Liver (tissue), 8 donors: ENCODE measurements at regions not wholly inside any gene's neighbourhood (a gene's known extent, or its start where the extent isn't known, plus 50 kb on each side); places are given as distances from the start of the nearest gene placed in this dataset.

Experiments
- DNase-seq: peaks from one replicate; pipeline ENCODE4 v3.0.0-alpha.2; 2017; ENCODE audit warnings: low spot score
- H3K27ac ChIP-seq, 2 donors: one replicate each; pipeline ENCODE4 v1.7.0; 2013; ENCODE audit warnings: inconsistent platforms in 2 of 2, low read length in 2 of 2, control low read depth in 1 of 2, low read depth in 1 of 2, mild to moderate bottlenecking in 1 of 2
- H3K27me3 ChIP-seq, 4 donors: one replicate each; pipeline versions ENCODE4 v1.6.1 to v1.7.0; 2013; ENCODE audit warnings: low read length in 3 of 4, inconsistent platforms in 1 of 4, mild to moderate bottlenecking in 1 of 4, moderate library complexity in 1 of 4; ENCODE audit not compliant: control insufficient read depth in 4 of 4, insufficient read depth in 4 of 4
- H3K36me3 ChIP-seq, 4 donors: one replicate each; pipeline versions ENCODE4 v1.6.1 to v1.7.0; 2013; ENCODE audit warnings: low read length in 3 of 4, mild to moderate bottlenecking in 3 of 4, low read depth in 1 of 4, moderate library complexity in 1 of 4; ENCODE audit not compliant: control insufficient read depth in 4 of 4, insufficient read depth in 3 of 4
- H3K4me1 ChIP-seq, 4 donors: one replicate each; pipeline versions ENCODE4 v1.6.1 to v1.7.0; 2013; ENCODE audit warnings: low read length in 3 of 4, mild to moderate bottlenecking in 3 of 4, moderate library complexity in 1 of 4; ENCODE audit not compliant: control insufficient read depth in 4 of 4, insufficient read depth in 4 of 4
- H3K4me3 ChIP-seq, 3 donors: one replicate each; pipeline versions ENCODE4 v1.6.1 to v1.7.0; 2013; ENCODE audit warnings: low read length in 3 of 3, control low read depth in 1 of 3, low read depth in 1 of 3, mild to moderate bottlenecking in 1 of 3
- H3K9ac ChIP-seq, 2 donors: one replicate each; pipeline ENCODE4 v1.7.0; 2013; ENCODE audit warnings: low read length in 2 of 2, mild to moderate bottlenecking in 2 of 2, moderate library complexity in 2 of 2, control low read depth in 1 of 2, low read depth in 1 of 2
- H3K9me3 ChIP-seq, 4 donors: one replicate each; pipeline versions ENCODE4 v1.6.1 to v1.7.0; 2013; ENCODE audit warnings: low read length in 3 of 4; ENCODE audit not compliant: control insufficient read depth in 4 of 4
- CTCF ChIP-seq: fragments of 150-350 bp; IDR thresholded peaks from 2 replicates; pipeline ENCODE4 v1.5.1; 2017; ENCODE audit warnings: improper control_type of control experiment, low read depth, low read length; ENCODE audit not compliant: missing input control
- FOXA1 ChIP-seq: IDR thresholded peaks from 2 replicates; pipeline ENCODE4 v1.6.1; 2016; ENCODE audit warnings: antibody characterized with exemption
- FOXA2 ChIP-seq: IDR thresholded peaks from 2 replicates; pipeline ENCODE4 v1.6.1; 2016; ENCODE audit warnings: antibody characterized with exemption
- GABPA ChIP-seq, 2 donors: IDR thresholded peaks in 1 of 2; conservative IDR thresholded peaks in 1 of 2; 2 replicates each; pipeline ENCODE4 v1.6.1; 2016; ENCODE audit warnings: antibody characterized with exemption in 2 of 2, mild to moderate bottlenecking in 1 of 2, moderate library complexity in 1 of 2
- HNF4G ChIP-seq: IDR thresholded peaks from 2 replicates; pipeline ENCODE4 v1.6.1; 2016; ENCODE audit warnings: antibody characterized with exemption
- JUND ChIP-seq, 2 donors: IDR thresholded peaks; 2 replicates each; pipeline ENCODE4 v1.6.1; 2016; ENCODE audit warnings: antibody characterized with exemption in 2 of 2
- RAD21 ChIP-seq, 2 donors: IDR thresholded peaks; 2 replicates each; pipeline ENCODE4 v1.6.1; 2016; ENCODE audit warnings: antibody characterized with exemption in 2 of 2, mild to moderate bottlenecking in 2 of 2
- RXRA ChIP-seq, 2 donors: IDR thresholded peaks; 2 replicates each; pipeline ENCODE4 v1.6.1; 2017 to 2018; ENCODE audit warnings: antibody characterized with exemption in 2 of 2, mild to moderate bottlenecking in 1 of 2
- SP1 ChIP-seq: IDR thresholded peaks from 2 replicates; pipeline ENCODE4 v1.6.1; 2018; ENCODE audit warnings: antibody characterized with exemption, mild to moderate bottlenecking
- TAF1 ChIP-seq: conservative IDR thresholded peaks from 2 replicates; pipeline ENCODE4 v1.6.1; 2016; ENCODE audit warnings: antibody characterized with exemption, mild to moderate bottlenecking
- ZBTB33 ChIP-seq: IDR thresholded peaks from 2 replicates; pipeline ENCODE4 v1.6.1; 2016; ENCODE audit warnings: antibody characterized with exemption
- WGBS: extraction: QIAGEN DNeasy Blood & Tissue Kit; methylation state at CpG from one replicate; pipeline ENCODE4 v1.1.7; 2013; 5-methylcytosine and 5-hydroxymethylcytosine counted together
- TF ChIP-seq, protein P1 (sequence below): IDR thresholded peaks from 2 replicates; pipeline ENCODE4 v1.6.1; 2016; ENCODE audit warnings: antibody characterized with exemption
- TF ChIP-seq, protein P2 (sequence below): IDR thresholded peaks from 2 replicates; pipeline ENCODE4 v1.6.1; 2016; ENCODE audit warnings: antibody characterized with exemption, mild to moderate bottlenecking
- donor health status: healthy.
- donor health status: healthy.
- donor health status: healthy.
- donor health status: healthy.
- donor health status: healthy.

DNA sequence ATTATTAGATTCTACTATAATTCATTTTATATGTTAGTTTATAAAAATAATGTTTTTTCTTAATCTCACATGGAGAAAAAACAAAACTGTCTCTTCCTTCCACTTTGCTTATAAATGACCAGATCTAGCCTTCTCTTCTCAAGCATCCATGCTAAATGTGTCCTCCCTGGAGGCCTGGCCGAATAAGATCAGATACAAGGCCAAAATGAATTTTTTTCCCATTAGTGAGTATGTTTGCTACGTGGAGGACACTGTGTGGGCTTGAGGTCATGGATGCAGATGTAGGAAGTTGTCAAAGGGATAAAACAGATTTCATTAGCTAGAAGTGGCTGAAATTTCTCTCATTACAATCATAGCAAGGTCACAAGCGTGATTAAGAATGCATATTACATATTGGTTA is 1244.9 kb upstream of the SEL1L start (continued):
- TF ChIP-seq RAD21 (IDR thresholded peaks at IDR 0.05) (no peak), HNF4G (no peak), FOXA1 (no peak), ZBTB33 (no peak), FOXA2 (no peak), GABPA (IDR thresholded peaks at IDR 0.05 in 1 of 2, conservative IDR thresholded peaks at IDR 0.05 in 1 of 2) (no peak)
- TF ChIP-seq, protein P1, sequence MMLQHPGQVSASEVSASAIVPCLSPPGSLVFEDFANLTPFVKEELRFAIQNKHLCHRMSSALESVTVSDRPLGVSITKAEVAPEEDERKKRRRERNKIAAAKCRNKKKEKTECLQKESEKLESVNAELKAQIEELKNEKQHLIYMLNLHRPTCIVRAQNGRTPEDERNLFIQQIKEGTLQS: no peak

GRCh38 chr14:82779301-82779700 is 1245.6 kb upstream of the SEL1L start:
- Histone ChIP-seq H3K9ac (no peak overlapping the region), H3K4me1 (no peaks in the 10 kb centered on the region), H3K9me3 (no peaks in the 10 kb centered on the region), H3K27me3 (no peaks in the 10 kb centered on the region), H3K36me3 (no peaks in the 10 kb centered on the region), H3K27ac (no peak overlapping the region), H3K4me3 (no peak overlapping the region)
- WGBS: 78% methylated on average over 4 of the region's 4 CpGs
- no peak for DNase-seq
- TF ChIP-seq FOXA2 (no peak), FOXA1 (no peak), RAD21 (IDR thresholded peaks at IDR 0.05) (no peak), ZBTB33 (no peak), TAF1 (no peak), CTCF (no peak)

DNA sequence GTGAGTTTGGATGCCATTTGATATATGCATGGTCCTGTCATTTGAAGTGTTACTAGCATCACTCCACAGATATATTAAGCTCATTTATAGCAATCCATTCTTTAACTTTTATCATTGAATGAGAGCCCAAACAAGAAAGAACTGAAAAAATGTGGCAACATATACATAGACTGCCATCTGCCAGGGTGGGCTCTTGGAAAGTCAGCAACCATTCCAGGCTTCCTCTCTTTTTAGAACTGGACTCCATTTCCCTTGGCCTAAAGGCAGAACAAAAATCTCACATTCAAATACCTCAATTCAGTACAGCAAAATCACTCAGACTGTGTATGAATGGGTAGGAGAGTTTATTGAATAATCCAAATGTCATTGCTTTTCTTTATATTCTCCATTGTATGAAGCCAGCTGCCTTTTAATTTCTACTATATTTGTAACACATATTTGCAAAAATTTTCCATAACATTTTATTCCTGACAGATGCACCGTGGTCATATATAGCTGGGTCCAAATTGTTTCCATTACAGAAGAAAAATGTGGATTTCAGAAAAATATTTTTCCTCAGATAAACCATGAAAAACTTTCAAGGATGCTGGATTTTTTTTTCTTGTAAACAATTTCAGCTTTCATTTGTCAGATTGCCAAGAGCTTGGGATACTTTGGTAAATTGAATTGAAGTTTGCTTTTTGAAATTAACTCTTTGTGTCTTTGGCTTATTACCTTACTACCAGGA is 1252.3 kb upstream of the SEL1L start:
- no peak overlapping the region for H3K9ac ChIP-seq
- H3K27me3 ChIP-seq: no peaks in the 10 kb centered on the region
- no peak overlapping the region for H3K27ac ChIP-seq
- no peak for DNase-seq
- no peaks in the 10 kb centered on the region for H3K9me3 ChIP-seq
- no peaks in the 10 kb centered on the region for H3K36me3 ChIP-seq
- TF ChIP-seq CTCF (no peak), GABPA (IDR thresholded peaks at IDR 0.05 in 1 of 2, conservative IDR thresholded peaks at IDR 0.05 in 1 of 2) (no peak), SP1 (no peak), FOXA2 (no peak), JUND (IDR thresholded peaks at IDR 0.05) (no peak), RXRA (IDR thresholded peaks at IDR 0.05) (no peak)
- TF ChIP-seq, protein P1: no peak
- TF ChIP-seq, protein P2, sequence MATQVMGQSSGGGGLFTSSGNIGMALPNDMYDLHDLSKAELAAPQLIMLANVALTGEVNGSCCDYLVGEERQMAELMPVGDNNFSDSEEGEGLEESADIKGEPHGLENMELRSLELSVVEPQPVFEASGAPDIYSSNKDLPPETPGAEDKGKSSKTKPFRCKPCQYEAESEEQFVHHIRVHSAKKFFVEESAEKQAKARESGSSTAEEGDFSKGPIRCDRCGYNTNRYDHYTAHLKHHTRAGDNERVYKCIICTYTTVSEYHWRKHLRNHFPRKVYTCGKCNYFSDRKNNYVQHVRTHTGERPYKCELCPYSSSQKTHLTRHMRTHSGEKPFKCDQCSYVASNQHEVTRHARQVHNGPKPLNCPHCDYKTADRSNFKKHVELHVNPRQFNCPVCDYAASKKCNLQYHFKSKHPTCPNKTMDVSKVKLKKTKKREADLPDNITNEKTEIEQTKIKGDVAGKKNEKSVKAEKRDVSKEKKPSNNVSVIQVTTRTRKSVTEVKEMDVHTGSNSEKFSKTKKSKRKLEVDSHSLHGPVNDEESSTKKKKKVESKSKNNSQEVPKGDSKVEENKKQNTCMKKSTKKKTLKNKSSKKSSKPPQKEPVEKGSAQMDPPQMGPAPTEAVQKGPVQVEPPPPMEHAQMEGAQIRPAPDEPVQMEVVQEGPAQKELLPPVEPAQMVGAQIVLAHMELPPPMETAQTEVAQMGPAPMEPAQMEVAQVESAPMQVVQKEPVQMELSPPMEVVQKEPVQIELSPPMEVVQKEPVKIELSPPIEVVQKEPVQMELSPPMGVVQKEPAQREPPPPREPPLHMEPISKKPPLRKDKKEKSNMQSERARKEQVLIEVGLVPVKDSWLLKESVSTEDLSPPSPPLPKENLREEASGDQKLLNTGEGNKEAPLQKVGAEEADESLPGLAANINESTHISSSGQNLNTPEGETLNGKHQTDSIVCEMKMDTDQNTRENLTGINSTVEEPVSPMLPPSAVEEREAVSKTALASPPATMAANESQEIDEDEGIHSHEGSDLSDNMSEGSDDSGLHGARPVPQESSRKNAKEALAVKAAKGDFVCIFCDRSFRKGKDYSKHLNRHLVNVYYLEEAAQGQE: no peak
- no peak overlapping the region for H3K4me3 ChIP-seq
- WGBS: 50% methylated on average over 1 of the region's 1 CpG
- no peaks in the 10 kb centered on the region for H3K4me1 ChIP-seq
